WTC11 (cell line): ENCODE measurements at regions not wholly inside any gene's neighbourhood (a gene's known extent, or its start where the extent isn't known, plus 50 kb on each side); places are given as distances from the start of the nearest gene placed in this dataset.

ENCODE experiments used
- ATAC-seq: fragments of 200-7000 bp; cut with Tn5 transposase; 2 replicates; pipeline ENCODE4 v1.10.0; 2021; ENCODE audit warnings: mild to moderate bottlenecking, moderate library complexity
- CTCF ChIA-PET: fragments of 300-600 bp; sonication (Branson Sonifier 250); formaldehyde crosslinking; loops from one replicate; lab custom pipeline; 2021; ENCODE audit warnings: antibody characterized with exemption; lab: Charles Lee
- POLR2A ChIA-PET: fragments of 350-600 bp; sonication (Branson Sonifier 250); formaldehyde crosslinking; loops from one replicate; lab custom pipeline; 2021; ENCODE audit warnings: antibody characterized with exemption; lab: Charles Lee
- DNase-seq: peaks from one replicate; pipeline ENCODE4 v3.0.0; 2021; ENCODE audit warnings: low spot score
- H3K27ac Mint-ChIP-seq: 2 replicates; pipeline ENCODE4 v1.8.0; 2021; ENCODE audit warnings: mixed read lengths
- H3K27me3 Mint-ChIP-seq: 2 replicates; pipeline ENCODE4 v1.8.0; 2021; ENCODE audit warnings: low read depth, mild to moderate bottlenecking, moderate library complexity, mixed read lengths
- H3K36me3 Mint-ChIP-seq: 2 replicates; pipeline ENCODE4 v1.8.0; 2021; ENCODE audit warnings: mixed read lengths
- H3K4me1 Mint-ChIP-seq: 2 replicates; pipeline ENCODE4 v1.8.0; 2022; ENCODE audit warnings: mixed read lengths
- H3K4me3 Mint-ChIP-seq: 2 replicates; pipeline ENCODE4 v1.8.0; 2021; ENCODE audit warnings: mild to moderate bottlenecking, moderate library complexity, mixed read lengths
- H3K9me3 Mint-ChIP-seq: 2 replicates; pipeline ENCODE4 v1.8.0; 2021; ENCODE audit warnings: mixed read lengths
- ATF2 ChIP-seq: sonication (generic); formaldehyde crosslinking; IDR thresholded peaks from 2 replicates; pipeline ENCODE4 v1.8.1; 2022; ENCODE audit warnings: low read depth, missing genetic modification reagents, borderline replicate concordance
- CDX4 ChIP-seq: fragments of 250-450 bp; sonication (Bioruptor Pico); IDR thresholded peaks from 2 replicates; pipeline ENCODE4 v1.9.0; 2021; ENCODE audit warnings: moderate library complexity, mild to moderate bottlenecking, inconsistent platforms, borderline replicate concordance
- ELF4 ChIP-seq: sonication (generic); formaldehyde crosslinking; IDR thresholded peaks from 2 replicates; pipeline ENCODE4 v1.8.1; 2022; ENCODE audit warnings: low read depth, mild to moderate bottlenecking, moderate library complexity, missing genetic modification reagents
- ERG ChIP-seq: fragments of 250-450 bp; sonication (Bioruptor Pico); IDR thresholded peaks from 2 replicates; pipeline ENCODE4 v1.8.0; 2021; ENCODE audit warnings: mild to moderate bottlenecking
- GABPB1 ChIP-seq: sonication (generic); formaldehyde crosslinking; IDR thresholded peaks from 2 replicates; pipeline ENCODE4 v1.8.1; 2023; ENCODE audit warnings: mild to moderate bottlenecking, missing genetic modification reagents
- GRHL2 ChIP-seq: fragments of 250-450 bp; sonication (Bioruptor Pico); IDR thresholded peaks from 2 replicates; pipeline ENCODE4 v1.8.0; 2022; ENCODE audit warnings: mild to moderate bottlenecking, moderate library complexity; ENCODE audit not compliant: insufficient replicate concordance, severe bottlenecking
- GTF2I ChIP-seq: fragments of 250-450 bp; sonication (Bioruptor Pico); conservative IDR thresholded peaks from 2 replicates; pipeline ENCODE4 v1.4.0; 2021; ENCODE audit warnings: mild to moderate bottlenecking
- HMGA2 ChIP-seq: fragments of 250-450 bp; sonication (Bioruptor Pico); IDR thresholded peaks from 2 replicates; pipeline ENCODE4 v1.4.0; 2021; ENCODE audit warnings: mild to moderate bottlenecking, moderate library complexity
- JUN ChIP-seq: sonication (generic); formaldehyde crosslinking; IDR thresholded peaks from 2 replicates; pipeline ENCODE4 v1.8.0; 2023; ENCODE audit warnings: mild to moderate bottlenecking, missing genetic modification reagents
- NFATC4 ChIP-seq: fragments of 250-450 bp; sonication (Bioruptor Pico); IDR thresholded peaks from 2 replicates; pipeline ENCODE4 v1.9.0; 2021; ENCODE audit warnings: mild to moderate bottlenecking
- OVOL2 ChIP-seq: fragments of 250-450 bp; sonication (Bioruptor Pico); IDR thresholded peaks from 2 replicates; pipeline ENCODE4 v1.9.0; 2021; ENCODE audit warnings: mild to moderate bottlenecking, borderline replicate concordance
- PRRX2 ChIP-seq: fragments of 250-450 bp; sonication (Bioruptor Pico); IDR thresholded peaks from 2 replicates; pipeline ENCODE4 v1.8.0; 2021; ENCODE audit warnings: mild to moderate bottlenecking
- SOX15 ChIP-seq: fragments of 250-450 bp; sonication (Bioruptor Pico); IDR thresholded peaks from 2 replicates; pipeline ENCODE4 v1.9.0; 2021; ENCODE audit warnings: mild to moderate bottlenecking
- ZBTB21 ChIP-seq: sonication (generic); formaldehyde crosslinking; IDR thresholded peaks from 2 replicates; pipeline ENCODE4 v1.8.1; 2023; ENCODE audit warnings: mild to moderate bottlenecking, missing genetic modification reagents, borderline replicate concordance
- ZNF121 ChIP-seq: sonication (generic); formaldehyde crosslinking; IDR thresholded peaks from 2 replicates; pipeline ENCODE4 v1.8.0; 2023; ENCODE audit warnings: missing genetic modification reagents
- ZNF138 ChIP-seq: sonication (generic); formaldehyde crosslinking; conservative IDR thresholded peaks from 2 replicates; pipeline ENCODE4 v1.8.1; 2022; ENCODE audit warnings: mild to moderate bottlenecking, moderate library complexity, missing genetic modification reagents
- ZNF219 ChIP-seq: sonication (generic); formaldehyde crosslinking; IDR thresholded peaks from 2 replicates; pipeline ENCODE4 v1.8.0; 2023; ENCODE audit warnings: missing genetic modification reagents, mild to moderate bottlenecking, borderline replicate concordance
- ZNF396 ChIP-seq: fragments of 250-450 bp; sonication (Bioruptor Pico); IDR thresholded peaks from 2 replicates; pipeline ENCODE4 v1.8.0; 2021; ENCODE audit warnings: mild to moderate bottlenecking, moderate library complexity, borderline replicate concordance
- ZNF416 ChIP-seq: fragments of 250-450 bp; sonication (Bioruptor Pico); IDR thresholded peaks from 2 replicates; pipeline ENCODE4 v1.9.0; 2021; ENCODE audit warnings: mild to moderate bottlenecking, inconsistent platforms
- ZNF671 ChIP-seq: fragments of 250-450 bp; sonication (Bioruptor Pico); IDR thresholded peaks from 2 replicates; pipeline ENCODE4 v1.8.0; 2021; ENCODE audit warnings: mild to moderate bottlenecking

GRCh38 chr5:144582066-144582465, 411.4 kb downstream of the KCTD16 start (continued):
- TF ChIP-seq GRHL2 (CRISPR knock-in tag) (no peak), HMGA2 (CRISPR knock-in tag) (no peak), ZNF138 (CRISPR knock-in tag) (no peak), NFATC4 (no peak)

GRCh38 chr5:144581044-144581443, 410.4 kb downstream of the KCTD16 start:
- CTCF ChIA-PET = no interaction called here
- Mint-ChIP-seq H3K9me3 (peaks cover 5% of the 10 kb centered on the region), H3K27ac (no peak overlapping the region), H3K27me3 (peaks cover 10% of the 10 kb centered on the region), H3K4me3 (no peak overlapping the region), H3K36me3 (no peaks in the 10 kb centered on the region), H3K4me1 (peaks cover 32% of the 10 kb centered on the region)
- DNase-seq (no peak), ATAC-seq (no peak)
- TF ChIP-seq ATF2 (no peak), OVOL2 (CRISPR knock-in tag) (no peak), ELF4 (CRISPR knock-in tag) (no peak), GTF2I (CRISPR knock-in tag) (no peak), ZBTB21 (no peak)
- POLR2A ChIA-PET = no interaction called here

- DNase-seq (no peak), ATAC-seq (no peak)
- H3K4me1 Mint-ChIP-seq = peaks cover 16% of the 10 kb centered on the region
- no peak overlapping the region for H3K4me3 Mint-ChIP-seq
- ChIA-PET POLR2A (no interaction called here), CTCF (no interaction called here)
- no peak overlapping the region for H3K27ac Mint-ChIP-seq
- TF ChIP-seq CDX4 = no peak
- no peak for TF ChIP-seq ATF2
- no peak for TF ChIP-seq SOX15 (CRISPR knock-in tag)
- TF ChIP-seq GABPB1 (CRISPR knock-in tag) = no peak
- no peak for TF ChIP-seq NFATC4
- TF ChIP-seq ZNF121 (CRISPR knock-in tag) = no peak
- TF ChIP-seq PRRX2 (CRISPR knock-in tag) = no peak
- no peak for TF ChIP-seq ERG (CRISPR knock-in tag)
- no peak for TF ChIP-seq ZNF671 (CRISPR knock-in tag)
- no peak for TF ChIP-seq ZNF219 (CRISPR knock-in tag)
- no peak for TF ChIP-seq ZNF396 (CRISPR knock-in tag)
- no peak for TF ChIP-seq ZNF416 (CRISPR knock-in tag)
- no peak for TF ChIP-seq JUN (CRISPR knock-in tag)
- peaks cover 10% of the 10 kb centered on the region for H3K27me3 Mint-ChIP-seq
- peaks cover 3% of the 10 kb centered on the region; the same call in 1 of the 2 replicates for H3K36me3 Mint-ChIP-seq
- H3K9me3 Mint-ChIP-seq = peaks cover 9% of the 10 kb centered on the region
These were observed 407.0 kb downstream of the KCTD16 start for GRCh38 chr5:144577676-144578075.
